ENCODE measurements at regions not wholly inside any gene's neighbourhood (a gene's known extent, or its start where the extent isn't known, plus 50 kb on each side); places are given as distances from the start of the nearest gene placed in this dataset.

DNA sequence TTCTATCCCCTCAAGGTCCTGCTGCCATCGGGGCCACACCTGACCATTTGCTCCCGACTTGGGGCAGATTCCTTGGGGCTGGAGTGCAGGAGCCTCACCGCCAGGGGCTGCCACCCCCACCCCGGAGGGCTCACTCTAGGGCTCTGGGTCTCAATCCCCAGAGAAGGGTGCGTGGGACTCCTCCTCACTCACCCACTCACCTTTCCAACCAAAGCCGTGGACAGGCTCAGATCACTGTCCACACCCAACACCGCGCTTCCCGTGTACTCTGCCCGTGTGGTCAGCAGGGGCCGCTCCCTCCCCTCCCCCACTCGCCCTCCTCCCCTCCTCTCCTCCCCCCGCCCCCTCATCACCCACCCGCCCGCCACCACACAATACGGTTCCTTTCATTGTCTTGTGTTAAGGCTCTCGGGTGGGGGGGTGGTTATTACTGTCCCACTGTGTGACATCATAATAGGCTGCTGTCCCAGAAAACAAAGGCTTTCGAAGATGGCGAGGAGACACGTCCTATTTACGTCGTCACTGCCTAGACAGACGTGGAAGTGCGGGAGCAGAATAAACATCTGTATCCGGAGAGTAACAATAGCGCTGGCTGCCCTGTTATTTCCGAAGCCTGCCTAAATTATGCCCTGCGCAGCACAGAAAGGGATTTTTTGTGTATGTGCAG, 85.8 kb downstream of the YTHDF1 start:
- Histone ChIP-seq H3K27ac (no peak overlapping the region), H3K36me3 (no peaks in the 10 kb centered on the region), H3K4me3 (no peak overlapping the region), H3K27me3 (no peaks in the 10 kb centered on the region), H3K4me1 (no peaks in the 10 kb centered on the region), H3K9me3 (no peaks in the 10 kb centered on the region)
- DNase-seq (ENCODE audit: low spot score): no peak
- TF ChIP-seq CTCF (IDR thresholded peaks at IDR 0.05): no peak

DNA sequence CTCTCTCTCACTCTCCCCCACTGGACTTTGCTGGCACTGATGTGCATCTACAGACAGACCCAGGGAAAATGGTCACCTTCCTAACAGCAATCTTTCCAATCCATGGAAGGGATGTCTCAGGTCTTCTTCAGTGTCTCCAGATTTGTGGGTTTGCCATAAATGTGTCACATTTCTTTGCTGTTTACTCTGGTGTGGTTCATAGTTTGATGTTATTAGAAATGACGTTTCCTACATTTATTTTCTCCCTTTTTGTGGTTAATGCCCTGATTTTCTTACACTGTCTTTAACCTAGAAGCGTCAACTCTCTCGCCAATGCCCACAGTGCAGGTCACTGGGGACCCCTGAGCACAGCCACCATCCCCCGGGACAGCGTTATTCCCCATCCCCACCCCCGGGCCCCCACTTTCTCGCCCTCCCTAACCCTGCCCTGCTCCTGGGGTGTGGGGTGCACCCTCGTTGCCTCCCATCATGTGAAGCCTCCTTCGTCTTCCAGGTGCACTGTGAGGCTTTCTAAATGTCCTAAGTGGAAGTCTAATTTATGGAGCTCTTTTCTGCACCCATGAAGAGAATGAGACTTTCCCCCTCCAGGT, 86.5 kb downstream of the YTHDF1 start:
- no peaks in the 10 kb centered on the region for H3K4me1 ChIP-seq
- no peak for TF ChIP-seq CTCF (IDR thresholded peaks at IDR 0.05)
- no peak for DNase-seq (ENCODE audit: low spot score)
- H3K9me3 ChIP-seq: no peaks in the 10 kb centered on the region
- H3K36me3 ChIP-seq: no peaks in the 10 kb centered on the region
- no peaks in the 10 kb centered on the region for H3K27me3 ChIP-seq
- H3K27ac ChIP-seq: no peak overlapping the region
- no peak overlapping the region for H3K4me3 ChIP-seq

DNA sequence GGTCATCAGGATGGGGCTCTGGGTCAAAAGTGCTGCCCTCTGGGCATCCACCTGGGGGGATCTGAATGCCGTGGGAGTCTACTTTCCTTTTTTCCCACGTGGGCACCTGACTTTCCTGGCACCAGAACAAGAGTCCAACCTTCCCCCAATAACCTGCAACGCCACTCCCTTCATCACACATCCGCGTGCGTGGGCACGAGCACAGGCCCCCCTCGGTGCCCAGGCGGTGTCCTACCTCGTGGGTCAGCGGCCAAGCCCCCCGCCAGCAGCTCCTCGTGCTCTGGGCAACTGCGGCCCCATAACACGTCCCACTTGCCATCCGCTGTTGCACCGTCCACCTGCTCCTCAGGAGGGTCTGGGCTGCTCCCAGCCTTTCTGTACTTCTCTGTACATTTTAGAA, 87.0 kb downstream of the YTHDF1 start:
- no peaks in the 10 kb centered on the region for H3K27me3 ChIP-seq
- H3K4me3 ChIP-seq: no peak overlapping the region
- H3K27ac ChIP-seq: no peak overlapping the region
- H3K9me3 ChIP-seq: no peaks in the 10 kb centered on the region
- TF ChIP-seq CTCF (IDR thresholded peaks at IDR 0.05): no peak
- no peak for DNase-seq (ENCODE audit: low spot score)
- H3K4me1 ChIP-seq: no peaks in the 10 kb centered on the region
- no peaks in the 10 kb centered on the region for H3K36me3 ChIP-seq

GRCh38 chr20:63128367-63128766, 87.6 kb downstream of the YTHDF1 start:
- H3K9me3 ChIP-seq: no peaks in the 10 kb centered on the region
- no peak overlapping the region for H3K27ac ChIP-seq
- no peak for DNase-seq (ENCODE audit: low spot score)
- H3K4me1 ChIP-seq: no peaks in the 10 kb centered on the region
- H3K4me3 ChIP-seq: no peak overlapping the region
- TF ChIP-seq CTCF (IDR thresholded peaks at IDR 0.05): no peak
- H3K36me3 ChIP-seq: no peaks in the 10 kb centered on the region
- H3K27me3 ChIP-seq: no peaks in the 10 kb centered on the region

DNA sequence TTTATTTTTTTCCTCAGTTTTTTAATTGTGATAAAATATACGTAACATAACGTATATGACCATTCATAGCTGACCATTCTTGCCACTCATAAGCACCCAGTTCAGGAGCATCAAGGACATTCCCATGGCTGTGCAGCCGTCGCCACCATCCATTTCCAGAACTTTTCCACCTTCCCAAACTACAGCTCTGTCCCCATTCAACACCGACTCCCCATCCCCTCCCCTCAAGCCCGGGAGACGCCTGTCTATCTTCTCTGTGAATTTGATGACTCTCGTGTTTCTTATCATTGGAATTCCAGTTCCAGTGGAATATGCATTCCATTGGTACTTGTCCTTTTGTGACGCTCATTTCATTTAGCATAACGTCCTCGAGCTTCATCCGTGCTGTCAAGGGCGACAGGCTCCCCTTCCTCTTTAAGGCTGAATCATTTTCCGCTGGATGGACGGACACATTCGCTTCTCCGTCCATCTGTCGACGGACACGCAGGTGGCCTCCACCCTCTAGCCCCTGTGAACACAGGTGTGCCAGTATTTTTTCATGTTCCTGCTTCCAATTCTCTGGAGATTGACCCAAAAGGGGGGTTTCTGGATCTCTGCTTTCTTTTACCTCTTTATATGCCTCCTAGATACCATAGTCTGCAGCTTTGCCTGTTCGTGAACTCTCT, 88.1 kb downstream of the YTHDF1 start:
- no peak for TF ChIP-seq CTCF (IDR thresholded peaks at IDR 0.05)
- no peaks in the 10 kb centered on the region for H3K36me3 ChIP-seq
- H3K27ac ChIP-seq: no peak overlapping the region
- H3K27me3 ChIP-seq: no peaks in the 10 kb centered on the region
- no peaks in the 10 kb centered on the region for H3K4me1 ChIP-seq
- H3K9me3 ChIP-seq: peaks cover 0 to 2% of the 10 kb centered on the region in 2 donors
- no peak overlapping the region for H3K4me3 ChIP-seq
- no peak for DNase-seq (ENCODE audit: low spot score)
